ENCODE measurements at regions not wholly inside any gene's neighbourhood (a gene's known extent, or its start where the extent isn't known, plus 50 kb on each side); places are given as distances from the start of the nearest gene placed in this dataset.

GRCh38 chr10:131490991-131491594, 179.6 kb upstream of the TCERG1L start:
- no peak for DNase-seq (ENCODE audit: low spot score)

GRCh38 chr10:131492211-131492857, 180.8 kb upstream of the TCERG1L start:
- DNase-seq (ENCODE audit: low spot score) = no peak

- no peak for DNase-seq (ENCODE audit: low spot score)
Observed at GRCh38 chr10:131493432-131493831, 181.9 kb upstream of the TCERG1L start.

GRCh38 chr10:131494451-131494850, 182.9 kb upstream of the TCERG1L start:
- no peak for DNase-seq (ENCODE audit: low spot score)

- DNase-seq (ENCODE audit: low spot score) = no peak
Observed at GRCh38 chr10:131495224-131495623, 183.7 kb upstream of the TCERG1L start.

GRCh38 chr10:131495892-131496291, 184.4 kb upstream of the TCERG1L start:
- no peak for DNase-seq (ENCODE audit: low spot score)

GRCh38 chr10:131496351-131497052, 185.0 kb upstream of the TCERG1L start:
- no peak for DNase-seq (ENCODE audit: low spot score)

- no peak for DNase-seq (ENCODE audit: low spot score)
Observed at GRCh38 chr10:131499566-131499965, 188.0 kb upstream of the TCERG1L start.

GRCh38 chr10:131500181-131500580, 188.7 kb upstream of the TCERG1L start:
- DNase-seq (ENCODE audit: low spot score) = no peak

- no peak for DNase-seq (ENCODE audit: low spot score)
Observed at GRCh38 chr10:131500892-131501291, 189.4 kb upstream of the TCERG1L start.

- DNase-seq (ENCODE audit: low spot score) = no peak
Observed at GRCh38 chr10:131503992-131504391, 192.5 kb upstream of the TCERG1L start.

GRCh38 chr10:131511391-131511790, 199.9 kb upstream of the TCERG1L start:
- no peak for DNase-seq (ENCODE audit: low spot score)

- DNase-seq (ENCODE audit: low spot score) = no peak
Observed at GRCh38 chr10:131512852-131513251, 201.3 kb upstream of the TCERG1L start.

- no peak for DNase-seq (ENCODE audit: low spot score)
Observed at GRCh38 chr10:131513445-131513844, 201.9 kb upstream of the TCERG1L start.

GRCh38 chr10:131513901-131514300, 202.4 kb upstream of the TCERG1L start:
- DNase-seq (ENCODE audit: low spot score) = no peak

- peak; percentile 3 for DNase-seq (ENCODE audit: low spot score)
Observed at GRCh38 chr10:131514454-131514853, 202.9 kb upstream of the TCERG1L start.

GRCh38 chr10:131516285-131516684, 204.8 kb upstream of the TCERG1L start:
- no peak for DNase-seq (ENCODE audit: low spot score)

- no peak for DNase-seq (ENCODE audit: low spot score)
Observed at GRCh38 chr10:131517781-131518180, 206.3 kb upstream of the TCERG1L start.

- no peak for DNase-seq (ENCODE audit: low spot score)
Observed at GRCh38 chr10:131519723-131520605, 208.4 kb upstream of the TCERG1L start.

- DNase-seq (ENCODE audit: low spot score) = no peak
Observed at GRCh38 chr10:131531265-131532190, 220.0 kb upstream of the TCERG1L start.

GRCh38 chr10:131532291-131532690, 220.8 kb upstream of the TCERG1L start:
- DNase-seq (ENCODE audit: low spot score) = no peak

Measured in COLO829 (cell line).